ENCODE measurements at regions not wholly inside any gene's neighbourhood (a gene's known extent, or its start where the extent isn't known, plus 50 kb on each side); places are given as distances from the start of the nearest gene placed in this dataset.

DNA sequence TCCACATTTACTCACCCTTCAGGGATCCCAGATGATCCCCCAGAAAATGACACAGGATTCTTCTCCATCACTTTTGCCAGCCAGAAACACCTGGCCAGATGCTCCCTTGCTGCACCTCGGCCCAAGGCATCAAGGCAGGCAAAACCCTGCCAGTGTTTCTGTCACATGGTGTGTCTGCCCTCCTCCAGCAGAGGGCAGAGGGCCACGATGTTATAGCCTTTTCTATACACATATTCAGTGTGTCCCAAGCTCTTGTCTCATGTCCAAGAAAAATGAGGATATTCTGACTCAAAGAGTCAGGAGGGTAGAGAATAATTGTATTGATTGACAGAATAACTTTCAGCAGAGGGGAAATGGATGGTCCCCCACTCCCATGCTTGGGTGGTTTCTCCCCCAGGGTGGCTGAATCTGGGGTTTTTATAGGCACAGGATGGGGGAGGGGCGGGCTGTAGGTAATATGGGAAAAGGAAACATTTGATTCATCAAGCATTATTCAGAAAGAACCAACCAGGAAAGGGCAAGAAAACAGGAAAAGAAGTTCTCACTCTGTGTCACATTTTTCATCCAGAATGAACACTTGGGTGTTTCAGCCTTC, 933.9 kb downstream of the TRIB2 start:
- POLR2A ChIA-PET = no interaction called here
- Histone ChIP-seq H3K4me3 (ENCODE audit: low read depth in 2 of 2, low read length in 2 of 2) (no peak overlapping the region), H3K9me3 (ENCODE audit: control insufficient read depth, insufficient read depth, low read depth, low read length) (no peaks in the 10 kb centered on the region; the same call in 1 of the 2 replicates), H3K27ac (ENCODE audit: low read length) (no peak overlapping the region), H3K4me1 (ENCODE audit: control insufficient read depth, insufficient read depth, low read length) (no peaks in the 10 kb centered on the region), H3K36me3 (ENCODE audit: control insufficient read depth, insufficient read depth, low read length) (no peaks in the 10 kb centered on the region), H3K27me3 (ENCODE audit: control insufficient read depth, insufficient read depth, low read length) (no peaks in the 10 kb centered on the region)
- no TSS peak for BruUV-seq (replicated peaks)
- no peak for DNase-seq (ENCODE audit: low read depth, low spot score)
- CTCF ChIA-PET = no interaction called here
- no peak for TF ChIP-seq POLR2AphosphoS5 (IDR thresholded peaks at IDR 0.05; ENCODE audit: low read depth, low read length)
- no peak for TF ChIP-seq SIN3A (IDR thresholded peaks at IDR 0.05; ENCODE audit: borderline replicate concordance, insufficient read depth, low read depth, low read length)
- TF ChIP-seq, protein P1, sequence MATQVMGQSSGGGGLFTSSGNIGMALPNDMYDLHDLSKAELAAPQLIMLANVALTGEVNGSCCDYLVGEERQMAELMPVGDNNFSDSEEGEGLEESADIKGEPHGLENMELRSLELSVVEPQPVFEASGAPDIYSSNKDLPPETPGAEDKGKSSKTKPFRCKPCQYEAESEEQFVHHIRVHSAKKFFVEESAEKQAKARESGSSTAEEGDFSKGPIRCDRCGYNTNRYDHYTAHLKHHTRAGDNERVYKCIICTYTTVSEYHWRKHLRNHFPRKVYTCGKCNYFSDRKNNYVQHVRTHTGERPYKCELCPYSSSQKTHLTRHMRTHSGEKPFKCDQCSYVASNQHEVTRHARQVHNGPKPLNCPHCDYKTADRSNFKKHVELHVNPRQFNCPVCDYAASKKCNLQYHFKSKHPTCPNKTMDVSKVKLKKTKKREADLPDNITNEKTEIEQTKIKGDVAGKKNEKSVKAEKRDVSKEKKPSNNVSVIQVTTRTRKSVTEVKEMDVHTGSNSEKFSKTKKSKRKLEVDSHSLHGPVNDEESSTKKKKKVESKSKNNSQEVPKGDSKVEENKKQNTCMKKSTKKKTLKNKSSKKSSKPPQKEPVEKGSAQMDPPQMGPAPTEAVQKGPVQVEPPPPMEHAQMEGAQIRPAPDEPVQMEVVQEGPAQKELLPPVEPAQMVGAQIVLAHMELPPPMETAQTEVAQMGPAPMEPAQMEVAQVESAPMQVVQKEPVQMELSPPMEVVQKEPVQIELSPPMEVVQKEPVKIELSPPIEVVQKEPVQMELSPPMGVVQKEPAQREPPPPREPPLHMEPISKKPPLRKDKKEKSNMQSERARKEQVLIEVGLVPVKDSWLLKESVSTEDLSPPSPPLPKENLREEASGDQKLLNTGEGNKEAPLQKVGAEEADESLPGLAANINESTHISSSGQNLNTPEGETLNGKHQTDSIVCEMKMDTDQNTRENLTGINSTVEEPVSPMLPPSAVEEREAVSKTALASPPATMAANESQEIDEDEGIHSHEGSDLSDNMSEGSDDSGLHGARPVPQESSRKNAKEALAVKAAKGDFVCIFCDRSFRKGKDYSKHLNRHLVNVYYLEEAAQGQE (IDR thresholded peaks at IDR 0.05; ENCODE audit: insufficient read depth in 1 of 2, low read depth in 2 of 2, low read length in 1 of 2) = no peak
- TF ChIP-seq, protein P2, sequence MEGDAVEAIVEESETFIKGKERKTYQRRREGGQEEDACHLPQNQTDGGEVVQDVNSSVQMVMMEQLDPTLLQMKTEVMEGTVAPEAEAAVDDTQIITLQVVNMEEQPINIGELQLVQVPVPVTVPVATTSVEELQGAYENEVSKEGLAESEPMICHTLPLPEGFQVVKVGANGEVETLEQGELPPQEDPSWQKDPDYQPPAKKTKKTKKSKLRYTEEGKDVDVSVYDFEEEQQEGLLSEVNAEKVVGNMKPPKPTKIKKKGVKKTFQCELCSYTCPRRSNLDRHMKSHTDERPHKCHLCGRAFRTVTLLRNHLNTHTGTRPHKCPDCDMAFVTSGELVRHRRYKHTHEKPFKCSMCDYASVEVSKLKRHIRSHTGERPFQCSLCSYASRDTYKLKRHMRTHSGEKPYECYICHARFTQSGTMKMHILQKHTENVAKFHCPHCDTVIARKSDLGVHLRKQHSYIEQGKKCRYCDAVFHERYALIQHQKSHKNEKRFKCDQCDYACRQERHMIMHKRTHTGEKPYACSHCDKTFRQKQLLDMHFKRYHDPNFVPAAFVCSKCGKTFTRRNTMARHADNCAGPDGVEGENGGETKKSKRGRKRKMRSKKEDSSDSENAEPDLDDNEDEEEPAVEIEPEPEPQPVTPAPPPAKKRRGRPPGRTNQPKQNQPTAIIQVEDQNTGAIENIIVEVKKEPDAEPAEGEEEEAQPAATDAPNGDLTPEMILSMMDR (IDR thresholded peaks at IDR 0.05) = no peak
- TF ChIP-seq TCF7L2 (IDR thresholded peaks at IDR 0.05; ENCODE audit: low read depth, low read length) = no peak
- intact Hi-C loops (cut with micrococcal nuclease; ENCODE audit: unreplicated experiment) = no loop called here
- ATAC-seq = no peak
- in situ Hi-C loops (cut with HindIII; ENCODE audit: low pct_unique_long_range_greater_than_20kb, low sequenced_read_pairs) = no loop called here

DNA sequence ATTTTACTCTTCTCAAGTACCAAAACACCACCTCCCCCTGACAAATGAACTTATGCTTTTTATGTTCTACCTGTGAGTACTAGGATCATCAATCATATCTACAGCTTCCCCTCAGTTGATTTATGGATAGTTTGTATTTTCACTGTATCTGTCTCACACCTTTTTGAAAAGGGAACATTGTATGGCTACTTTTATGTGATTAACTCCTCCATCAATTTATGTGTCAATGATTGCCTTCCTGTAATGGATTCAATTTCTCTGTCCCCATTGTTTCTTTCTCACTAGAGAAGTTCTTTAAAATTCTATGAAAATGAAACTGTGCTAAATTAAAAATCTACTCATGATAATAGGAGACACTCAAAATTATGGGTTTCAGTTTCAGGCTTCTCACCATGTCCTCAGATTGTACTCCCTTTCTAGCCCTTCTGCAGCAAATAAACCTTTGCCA, 935.0 kb downstream of the TRIB2 start:
- H3K9me3 ChIP-seq (ENCODE audit: control insufficient read depth, insufficient read depth, low read depth, low read length) = no peaks in the 10 kb centered on the region; the same call in 1 of the 2 replicates
- intact Hi-C loops (cut with micrococcal nuclease; ENCODE audit: unreplicated experiment) = no loop called here
- CTCF ChIA-PET = no interaction called here
- no peaks in the 10 kb centered on the region for H3K4me1 ChIP-seq (ENCODE audit: control insufficient read depth, insufficient read depth, low read length)
- H3K27ac ChIP-seq (ENCODE audit: low read length) = no peak overlapping the region
- no peak for DNase-seq (ENCODE audit: low read depth, low spot score)
- no TSS peak for BruUV-seq (replicated peaks)
- H3K27me3 ChIP-seq (ENCODE audit: control insufficient read depth, insufficient read depth, low read length) = no peaks in the 10 kb centered on the region
- TF ChIP-seq, protein P1 (IDR thresholded peaks at IDR 0.05; ENCODE audit: insufficient read depth in 1 of 2, low read depth in 2 of 2, low read length in 1 of 2) = no peak
- TF ChIP-seq, protein P2 (IDR thresholded peaks at IDR 0.05) = no peak
- no peak for TF ChIP-seq SIN3A (IDR thresholded peaks at IDR 0.05; ENCODE audit: borderline replicate concordance, insufficient read depth, low read depth, low read length)
- no peak for TF ChIP-seq POLR2AphosphoS5 (IDR thresholded peaks at IDR 0.05; ENCODE audit: low read depth, low read length)
- H3K36me3 ChIP-seq (ENCODE audit: control insufficient read depth, insufficient read depth, low read length) = no peaks in the 10 kb centered on the region
- in situ Hi-C loops (cut with HindIII; ENCODE audit: low pct_unique_long_range_greater_than_20kb, low sequenced_read_pairs) = no loop called here
- ATAC-seq = no peak
- no peak overlapping the region for H3K4me3 ChIP-seq (ENCODE audit: low read depth in 2 of 2, low read length in 2 of 2)
- POLR2A ChIA-PET = no interaction called here

All from Panc1 (cell line).